Right lobe of liver (tissue), 6 donors: ENCODE measurements at regions not wholly inside any gene's neighbourhood (a gene's known extent, or its start where the extent isn't known, plus 50 kb on each side); places are given as distances from the start of the nearest gene placed in this dataset.

Source experiments
- ATAC-seq, 4 donors: fragments of 200-7000 bp; cut with Tn5 transposase; one replicate each; pipeline ENCODE4 v1.9.1; 2020; ENCODE audit warnings: mild to moderate bottlenecking in 4 of 4, moderate library complexity in 4 of 4
- DNase-seq, 3 donors: peaks; one replicate each; pipeline ENCODE4 v3.0.0-alpha.2; 2020
- H3K27ac ChIP-seq, 3 donors: fragments of 200-600 bp; one replicate each; pipeline ENCODE4 v1.8.0; 2022
- H3K27me3 ChIP-seq, 2 donors: fragments of 200-600 bp; one replicate each; pipeline ENCODE4 v1.8.0; 2022
- H3K36me3 ChIP-seq, 4 donors: fragments of 200-600 bp; sonication (generic) in 1 of 4; one replicate each; pipeline versions ENCODE4 v1.5.1 to v1.8.0; 2017 to 2022; ENCODE audit warnings: control low read depth in 1 of 4
- H3K4me1 ChIP-seq, 4 donors: fragments of 200-600 bp; sonication (generic) in 1 of 4; one replicate each; pipeline versions ENCODE4 v1.5.1 to v1.8.0; 2017 to 2022; ENCODE audit warnings: control low read depth in 1 of 4
- H3K4me3 ChIP-seq, 3 donors: fragments of 200-600 bp; one replicate each; pipeline ENCODE4 v1.8.0; 2022
- H3K9me3 ChIP-seq, 4 donors: fragments of 200-600 bp; sonication (generic) in 1 of 4; one replicate each; pipeline versions ENCODE4 v1.5.1 to v1.8.0; 2017 to 2022; ENCODE audit warnings: control low read depth in 1 of 4
- POLR2A ChIP-seq: fragments of 450-650 bp; IDR thresholded peaks from one replicate; pipeline ENCODE4 v1.6.1; 2017; ENCODE audit warnings: antibody characterized with exemption, mild to moderate bottlenecking
- WGBS: methylation state at CpG from one replicate; pipeline ENCODE4 v1.1.6; 2018; ENCODE audit warnings: low coverage, low lambda C conversion rate; ENCODE audit not compliant: insufficient coverage; ENCODE audit errors: missing lambda C conversion rate; 5-methylcytosine and 5-hydroxymethylcytosine counted together
- intact Hi-C, 2 donors: fragments of 100-400 bp; cut with DNase I; formaldehyde crosslinking; loops; one replicate each; pipeline versions ENCODE4 v1.11.2 to v1.14.1; 2022
- TF ChIP-seq, protein P1 (sequence below), 4 donors: fragments of 200-600 bp in 3 of 4; fragments of 450-650 bp in 1 of 4; IDR thresholded peaks; one replicate each; pipeline versions ENCODE4 v1.5.1 to v1.8.0; 2016 to 2022; ENCODE audit warnings: antibody characterized with exemption in 4 of 4, mild to moderate bottlenecking in 2 of 4
- donor health status: DM: no; HTN: yes; CAD: no.
- donor health status: DM: no; HTN: no; CAD: no.
- donor health status: DM: no; HTN: no; CAD: no.
- donor health status: DM: no; HTN: yes; CAD: no.
- donor health status: DM: no; HTN: yes; CAD: no.

GRCh38 chr7:46386428-46387399 is 465.6 kb upstream of the IGFBP3 start:
- no peaks in the 10 kb centered on the region for H3K36me3 ChIP-seq
- H3K9me3 ChIP-seq: no peaks in the 10 kb centered on the region
- H3K27ac ChIP-seq: no peak overlapping the region
- intact Hi-C loops: no loop called here
- H3K4me3 ChIP-seq: no peak overlapping the region
- DNase-seq (no peak), ATAC-seq (no peak)
- 87% methylated on average over 6 of the region's 6 CpGs for WGBS
- no peaks in the 10 kb centered on the region for H3K4me1 ChIP-seq
- H3K27me3 ChIP-seq: no peaks in the 10 kb centered on the region
- TF ChIP-seq, protein P1, sequence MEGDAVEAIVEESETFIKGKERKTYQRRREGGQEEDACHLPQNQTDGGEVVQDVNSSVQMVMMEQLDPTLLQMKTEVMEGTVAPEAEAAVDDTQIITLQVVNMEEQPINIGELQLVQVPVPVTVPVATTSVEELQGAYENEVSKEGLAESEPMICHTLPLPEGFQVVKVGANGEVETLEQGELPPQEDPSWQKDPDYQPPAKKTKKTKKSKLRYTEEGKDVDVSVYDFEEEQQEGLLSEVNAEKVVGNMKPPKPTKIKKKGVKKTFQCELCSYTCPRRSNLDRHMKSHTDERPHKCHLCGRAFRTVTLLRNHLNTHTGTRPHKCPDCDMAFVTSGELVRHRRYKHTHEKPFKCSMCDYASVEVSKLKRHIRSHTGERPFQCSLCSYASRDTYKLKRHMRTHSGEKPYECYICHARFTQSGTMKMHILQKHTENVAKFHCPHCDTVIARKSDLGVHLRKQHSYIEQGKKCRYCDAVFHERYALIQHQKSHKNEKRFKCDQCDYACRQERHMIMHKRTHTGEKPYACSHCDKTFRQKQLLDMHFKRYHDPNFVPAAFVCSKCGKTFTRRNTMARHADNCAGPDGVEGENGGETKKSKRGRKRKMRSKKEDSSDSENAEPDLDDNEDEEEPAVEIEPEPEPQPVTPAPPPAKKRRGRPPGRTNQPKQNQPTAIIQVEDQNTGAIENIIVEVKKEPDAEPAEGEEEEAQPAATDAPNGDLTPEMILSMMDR (IDR thresholded peaks at IDR 0.05): no peak
- TF ChIP-seq POLR2A: no peak

DNA sequence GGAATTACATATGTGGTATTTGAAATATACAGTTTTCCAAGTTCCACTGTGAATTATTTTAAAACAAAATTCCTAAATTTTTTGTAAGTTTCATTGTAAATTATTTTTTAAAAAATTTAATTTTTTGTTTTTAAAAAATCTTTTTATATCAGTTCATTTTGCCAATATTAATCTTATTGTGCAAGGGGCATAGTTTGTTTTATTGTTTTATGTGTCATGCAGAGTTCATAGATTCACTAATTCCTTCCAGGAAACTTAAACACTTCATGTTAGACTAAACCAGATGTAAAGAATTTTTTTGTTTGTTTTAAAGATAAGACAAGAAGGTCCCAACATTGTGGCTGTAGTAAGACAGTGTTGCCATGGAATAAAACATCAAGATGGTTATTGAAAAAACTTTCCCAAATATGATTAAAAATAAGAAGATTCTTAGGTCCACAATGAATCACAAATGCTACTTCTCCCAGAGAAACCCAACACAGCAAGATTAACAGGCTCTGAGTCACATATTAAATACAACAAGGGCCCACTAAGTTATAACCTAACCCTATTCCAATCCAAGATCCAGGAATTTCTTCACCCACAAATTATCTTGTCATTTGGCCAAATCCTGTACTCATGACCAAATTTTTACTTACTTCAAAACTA is 464.7 kb upstream of the IGFBP3 start:
- intact Hi-C loops: no loop called here
- Histone ChIP-seq H3K9me3 (no peaks in the 10 kb centered on the region), H3K27me3 (no peaks in the 10 kb centered on the region), H3K36me3 (no peaks in the 10 kb centered on the region), H3K4me1 (no peaks in the 10 kb centered on the region), H3K4me3 (no peak overlapping the region), H3K27ac (no peak overlapping the region)
- ATAC-seq: no peak
- DNase-seq: no peak
- TF ChIP-seq, protein P1 (IDR thresholded peaks at IDR 0.05): no peak
- no peak for TF ChIP-seq POLR2A

- no peak overlapping the region for H3K4me3 ChIP-seq
- ATAC-seq: no peak
- WGBS: 49% methylated on average over 2 of the region's 2 CpGs
- no peaks in the 10 kb centered on the region for H3K4me1 ChIP-seq
- no peak overlapping the region for H3K27ac ChIP-seq
- TF ChIP-seq, protein P1 (IDR thresholded peaks at IDR 0.05): no peak
- no peak for TF ChIP-seq POLR2A
- no peak for DNase-seq
- no peaks in the 10 kb centered on the region for H3K9me3 ChIP-seq
- H3K27me3 ChIP-seq: no peaks in the 10 kb centered on the region
- no peaks in the 10 kb centered on the region for H3K36me3 ChIP-seq
- intact Hi-C loops: no loop called here
Measured at GRCh38 chr7:46383605-46384004, 462.5 kb upstream of the IGFBP3 start.

DNA sequence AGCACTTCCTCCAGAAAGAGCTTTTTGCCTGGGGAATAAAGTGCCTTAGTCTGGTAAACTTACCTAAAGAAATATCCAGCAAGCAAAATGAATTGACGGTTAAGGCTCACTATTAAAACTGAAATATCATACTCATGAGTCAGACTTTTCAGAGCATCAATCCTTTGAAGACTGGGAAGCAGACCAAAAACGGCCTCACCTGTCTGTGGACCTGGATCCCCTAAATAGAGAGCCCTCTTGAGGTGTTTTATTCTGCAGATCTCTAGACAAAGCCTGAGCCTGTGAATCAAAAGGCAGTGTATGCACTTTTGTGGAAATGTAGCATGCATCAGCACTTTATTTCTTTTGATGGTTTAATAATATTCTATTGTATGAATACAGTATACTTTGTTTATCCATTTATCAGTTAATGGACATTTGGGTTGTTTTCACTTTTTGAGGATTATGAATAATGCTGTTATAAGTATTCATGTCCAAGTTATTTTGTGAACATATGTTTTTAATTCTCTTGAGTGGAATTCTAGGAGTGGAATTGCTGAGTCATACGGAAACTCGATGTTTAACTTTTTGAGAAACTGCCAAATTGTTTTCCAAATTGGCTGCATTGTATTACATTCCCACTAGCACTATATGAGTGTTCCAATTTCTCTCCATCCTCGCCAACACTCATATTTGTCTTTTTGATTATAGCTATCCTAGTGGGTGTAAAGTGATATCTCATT is 449.0 kb upstream of the IGFBP3 start:
- H3K9me3 ChIP-seq: no peaks in the 10 kb centered on the region
- peak in 1 of 4 donors; percentile 27 for ATAC-seq
- DNase-seq: no peak
- no peaks in the 10 kb centered on the region for H3K36me3 ChIP-seq
- no peaks in the 10 kb centered on the region for H3K27me3 ChIP-seq
- TF ChIP-seq, protein P1 (IDR thresholded peaks at IDR 0.05): no peak
- no peak for TF ChIP-seq POLR2A
- 54% methylated on average over 5 of the region's 5 CpGs for WGBS
- H3K4me3 ChIP-seq: no peak overlapping the region
- no peak overlapping the region for H3K27ac ChIP-seq
- no peaks in the 10 kb centered on the region for H3K4me1 ChIP-seq
- intact Hi-C loops: no loop called here
